Motor neuron (in vitro differentiated cells): ENCODE measurements at regions not wholly inside any gene's neighbourhood (a gene's known extent, or its start where the extent isn't known, plus 50 kb on each side); places are given as distances from the start of the nearest gene placed in this dataset.

Source experiments
- ATAC-seq, 8 experiments: fragments of 200-7000 bp; cut with Tn5 transposase; replicated peaks in 6 of 8; 2 replicates each; pipeline ENCODE4 v1.8.0; 2021; ENCODE audit warnings: mild to moderate bottlenecking in 8 of 8, moderate library complexity in 8 of 8
- H3K27ac ChIP-seq, 2 donors: fragments of 250-450 bp; sonication (Bioruptor Pico); 2 replicates each; pipeline ENCODE4 v1.9.0; 2021; ENCODE audit warnings: antibody characterized with exemption in 2 of 2, mild to moderate bottlenecking in 2 of 2, moderate library complexity in 1 of 2
- H3K4me1 ChIP-seq, 2 donors: fragments of 250-450 bp; sonication (Bioruptor Pico); replicated peaks in 1 of 2; 2 replicates each; pipeline ENCODE4 v1.6.1; 2021; ENCODE audit warnings: antibody characterized with exemption in 2 of 2, mild to moderate bottlenecking in 2 of 2, moderate library complexity in 1 of 2
- H3K4me3 ChIP-seq, 5 donors: fragments of 250-450 bp; sonication (Bioruptor Pico); 2 replicates each; pipeline ENCODE4 v1.9.0; 2021; ENCODE audit warnings: antibody characterized with exemption in 5 of 5, mild to moderate bottlenecking in 5 of 5, moderate library complexity in 4 of 5
- WGBS, 10 experiments: fragments of 450-650 bp; shearing (Covaris generic); methylation state at CpG; one replicate each; pipeline ENCODE4 v1.0.0; 2022; 5-methylcytosine and 5-hydroxymethylcytosine counted together
- in situ Hi-C, 9 experiments: fragments of 400-800 bp; cut with MboI; loops; one replicate each; pipeline ENCODE4 v1.15.0; 2021; ENCODE audit warnings: low sequenced_read_pairs in 9 of 9, low pct_unique_long_range_greater_than_20kb in 2 of 9; ENCODE audit not compliant: unreplicated experiment in 9 of 9

DNA sequence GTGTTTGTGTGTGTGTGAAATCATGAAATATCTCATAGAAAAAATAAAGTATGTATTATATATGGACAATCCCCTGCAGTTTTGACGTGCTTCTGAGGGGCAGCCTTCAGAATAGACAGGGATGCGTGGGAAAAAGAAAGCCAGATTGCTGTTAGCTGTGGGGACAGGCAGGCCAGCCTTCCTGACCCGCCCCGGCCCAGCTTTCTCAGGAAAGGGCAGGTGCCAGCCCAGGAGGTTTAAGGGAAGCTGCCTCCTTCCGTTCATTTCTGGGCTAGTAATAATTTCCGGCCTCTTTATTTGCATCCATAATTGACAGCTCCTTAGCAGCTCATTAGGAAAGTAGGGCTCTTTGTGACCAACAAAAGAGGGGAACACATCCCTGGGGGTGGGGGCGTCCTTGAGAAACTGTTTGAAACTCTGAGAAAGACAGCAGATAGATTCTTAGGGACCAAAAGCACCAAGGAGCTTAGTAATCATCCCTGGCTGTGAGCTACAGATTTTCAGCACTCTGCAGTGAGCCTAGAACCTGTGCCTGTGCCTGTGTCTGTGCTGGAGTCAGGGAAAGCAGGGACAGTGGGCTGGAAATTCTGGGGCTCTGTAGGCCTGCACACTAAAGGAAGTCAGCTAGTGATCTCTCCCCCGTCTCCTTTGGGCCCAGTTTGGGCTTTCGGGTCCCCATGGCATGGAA, 632.9 kb upstream of the CADM1 start:
- Histone ChIP-seq H3K4me1 (peaks cover 14 to 18% of the 10 kb centered on the region in 2 donors), H3K27ac (no peak overlapping the region), H3K4me3 (no peak overlapping the region)
- in situ Hi-C loops, result no loop called here
- 0 to 100% (median 37%) methylated on average over 1 to 7 of the region's 9 CpGs; no CpG with 5 or more reads in 2 of the 10 experiments for WGBS, 10 experiments
- no peak for ATAC-seq

DNA sequence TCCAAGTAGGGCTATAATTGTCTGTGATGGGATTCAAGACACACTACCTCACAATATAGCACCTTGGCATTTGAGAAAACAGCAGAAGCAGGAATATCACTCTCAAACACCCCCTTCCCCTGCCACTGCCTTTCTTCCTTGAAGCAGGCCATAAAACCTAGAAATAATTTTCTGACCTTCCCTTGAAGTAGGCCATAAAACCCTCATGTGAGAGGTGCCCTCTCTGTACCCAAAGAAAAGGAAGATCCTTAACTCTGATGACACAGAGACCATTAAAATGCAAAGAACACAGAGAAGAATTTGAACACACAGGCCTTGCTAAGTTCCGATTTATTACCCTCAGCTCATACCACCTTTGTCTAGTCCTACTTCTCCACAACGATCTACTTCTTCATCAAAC, 631.7 kb upstream of the CADM1 start:
- in situ Hi-C loops, result no loop called here
- ATAC-seq, result no peak

DNA sequence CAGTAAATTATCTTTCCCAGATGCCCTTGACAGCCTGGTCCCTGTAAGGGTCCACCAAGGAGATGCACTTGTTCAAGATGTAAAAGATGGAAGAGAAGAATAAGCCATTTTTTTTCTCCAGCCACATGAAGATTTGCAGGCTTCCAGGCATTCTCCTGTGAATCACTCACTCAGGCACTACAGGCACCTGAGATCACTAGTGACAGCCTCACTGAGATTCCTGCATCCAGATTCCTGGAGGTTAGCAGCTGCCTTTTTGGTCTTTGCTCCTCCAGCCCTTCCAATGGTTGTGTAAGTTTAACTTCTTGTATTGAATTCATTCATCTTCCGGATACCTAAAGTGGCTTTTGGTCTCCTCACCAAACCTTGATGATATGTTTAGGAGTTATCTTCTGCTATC, 630.2 kb upstream of the CADM1 start:
- Histone ChIP-seq H3K27ac (no peak overlapping the region), H3K4me1 (peaks cover 29 to 34% of the 10 kb centered on the region in 2 donors), H3K4me3 (no peak overlapping the region)
- in situ Hi-C loops, result no loop called here
- 0 to 100% (median 100%) methylated on average over 1 of the region's 1 CpG; no CpG with 5 or more reads in 3 of the 10 experiments for WGBS, 10 experiments
- no peak for ATAC-seq

More for the DNA sequence above, 631.7 kb upstream of the CADM1 start:
- Histone ChIP-seq H3K27ac (no peak overlapping the region), H3K4me3 (no peak overlapping the region), H3K4me1 (peaks cover 23 to 26% of the 10 kb centered on the region in 2 donors)
- WGBS, 10 experiments, result 0 to 92% (median 28%) methylated on average over 1 to 2 of the region's 2 CpGs; no CpG with 5 or more reads in 2 of the 10 experiments

DNA sequence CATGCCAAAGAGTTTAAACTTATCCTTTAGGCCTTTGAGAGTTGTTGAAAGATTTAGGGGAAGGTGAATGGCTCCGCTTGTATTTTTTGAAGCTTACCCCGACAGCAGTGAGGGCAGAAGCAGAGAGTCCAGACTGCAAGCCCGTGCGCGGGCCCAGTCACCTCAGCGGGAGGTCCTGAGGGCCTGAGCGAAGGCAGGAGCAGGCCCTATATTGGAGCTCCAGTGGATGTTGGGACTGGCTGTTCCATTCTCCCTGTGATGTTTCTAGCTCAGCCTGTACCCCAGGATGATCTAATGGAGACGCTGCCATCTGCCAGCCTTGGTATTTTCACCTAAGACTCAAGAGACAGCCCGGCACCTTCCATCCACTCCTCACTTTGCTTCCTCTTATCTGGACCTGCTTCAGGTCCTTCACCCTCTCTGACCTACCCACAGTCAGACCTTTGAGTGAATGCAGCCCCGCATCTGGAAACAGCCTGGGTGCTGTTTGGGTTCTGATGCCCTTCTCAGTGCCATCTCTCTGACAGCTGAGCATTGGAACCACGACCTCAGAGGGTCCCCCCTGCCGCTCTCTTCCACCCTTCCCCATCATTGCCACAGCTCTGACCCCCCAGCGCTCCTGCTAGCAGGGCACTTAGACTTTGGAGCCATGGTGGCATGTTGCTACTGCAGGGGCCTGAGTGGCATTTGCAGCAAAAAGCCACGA, 628.2 kb upstream of the CADM1 start:
- in situ Hi-C loops, result no loop called here

DNA sequence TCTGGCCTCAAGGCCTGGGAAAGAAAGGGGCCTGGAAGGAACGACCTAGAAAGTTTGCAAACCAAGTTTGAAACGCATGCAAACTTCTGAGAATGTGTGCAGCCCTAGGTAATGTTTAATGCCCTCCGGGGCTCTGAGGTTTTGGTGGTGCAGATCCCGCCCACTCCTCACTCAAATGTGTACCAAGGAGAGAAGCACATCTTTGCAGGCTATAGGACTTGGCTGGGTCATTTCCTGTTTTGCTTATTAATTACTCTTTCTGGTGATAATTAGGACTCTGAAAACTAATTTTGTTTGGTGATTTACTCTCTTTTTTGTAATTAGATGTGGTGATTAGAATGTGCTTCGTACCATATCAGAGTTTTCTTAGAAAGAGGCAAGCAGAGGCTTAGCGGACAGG, 625.9 kb upstream of the CADM1 start:
- H3K27ac ChIP-seq, result no peak overlapping the region
- peak in 2 of 8 experiments; percentile 21 to 31 for ATAC-seq

More for the DNA sequence above, 628.2 kb upstream of the CADM1 start:
- Histone ChIP-seq H3K27ac (no peak overlapping the region), H3K4me1 (peaks cover 26 to 34% of the 10 kb centered on the region in 2 donors), H3K4me3 (no peak overlapping the region)
- ATAC-seq, result no peak
- WGBS, 10 experiments, result 50 to 100% (median 87%) methylated on average over 1 to 9 of the region's 14 CpGs; no CpG with 5 or more reads in 3 of the 10 experiments

DNA sequence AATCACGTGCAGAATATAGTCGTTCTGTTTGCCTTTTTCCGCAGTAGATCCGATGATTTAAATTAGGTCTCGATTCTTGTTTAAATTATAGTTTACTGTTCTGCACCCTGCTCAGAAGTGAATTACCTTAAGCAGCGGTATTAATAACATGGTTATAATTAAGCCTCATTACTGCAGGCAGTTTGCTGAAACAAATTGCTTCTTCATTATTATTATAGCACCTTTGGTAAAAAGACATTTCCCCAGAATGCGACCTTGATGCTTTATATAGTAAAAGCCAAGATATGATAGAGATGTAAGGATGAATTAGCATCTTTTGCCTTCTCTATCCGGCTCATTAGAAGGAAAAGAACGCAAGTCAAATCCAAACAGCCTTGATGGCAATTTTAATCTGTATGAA, 625.2 kb upstream of the CADM1 start:
- no peak for ATAC-seq
- 26 to 100% (median 89%) methylated on average over 2 to 9 of the region's 9 CpGs; no CpG with 5 or more reads in 1 of the 10 experiments for WGBS, 10 experiments
- H3K4me1 ChIP-seq, result peaks cover 26 to 34% of the 10 kb centered on the region in 2 donors
- H3K4me3 ChIP-seq, result no peak overlapping the region
- no peak overlapping the region for H3K27ac ChIP-seq
- in situ Hi-C loops, result no loop called here

More for the DNA sequence above, 625.9 kb upstream of the CADM1 start:
- Histone ChIP-seq H3K4me3 (no peak overlapping the region), H3K4me1 (peaks cover 26 to 34% of the 10 kb centered on the region in 2 donors)
- 0 to 100% (median 39%) methylated on average over 1 to 5 of the region's 6 CpGs; no CpG with 5 or more reads in 1 of the 10 experiments for WGBS, 10 experiments
- in situ Hi-C loops, result no loop called here

DNA sequence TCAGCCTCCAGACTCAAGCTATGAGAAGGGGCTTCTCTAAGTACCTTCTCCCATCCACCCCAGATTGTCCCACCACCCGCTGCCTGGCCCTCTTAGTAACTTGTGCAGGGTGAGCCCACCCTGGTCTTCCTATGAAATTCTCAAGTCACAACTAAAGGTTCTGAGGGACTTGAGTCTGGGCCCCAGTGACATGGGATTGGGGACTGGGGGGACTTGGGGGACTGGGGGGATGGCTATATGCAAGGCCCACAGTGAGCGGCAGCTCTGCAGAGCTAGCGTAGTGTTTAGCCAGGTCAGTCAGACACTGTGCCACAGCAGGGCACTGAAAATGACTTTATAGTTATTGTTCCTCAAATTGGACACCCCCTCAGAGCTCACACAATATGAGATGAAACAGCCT, 622.3 kb upstream of the CADM1 start:
- no peak overlapping the region for H3K27ac ChIP-seq
- H3K4me3 ChIP-seq, result no peak overlapping the region
- no peak for ATAC-seq
- H3K4me1 ChIP-seq, result peaks cover 14% of the 10 kb centered on the region in 2 donors
- WGBS, 10 experiments, result 100% methylated on average over 2 of the region's 3 CpGs; no CpG with 5 or more reads in 9 of the 10 experiments
- in situ Hi-C loops, result no loop called here

DNA sequence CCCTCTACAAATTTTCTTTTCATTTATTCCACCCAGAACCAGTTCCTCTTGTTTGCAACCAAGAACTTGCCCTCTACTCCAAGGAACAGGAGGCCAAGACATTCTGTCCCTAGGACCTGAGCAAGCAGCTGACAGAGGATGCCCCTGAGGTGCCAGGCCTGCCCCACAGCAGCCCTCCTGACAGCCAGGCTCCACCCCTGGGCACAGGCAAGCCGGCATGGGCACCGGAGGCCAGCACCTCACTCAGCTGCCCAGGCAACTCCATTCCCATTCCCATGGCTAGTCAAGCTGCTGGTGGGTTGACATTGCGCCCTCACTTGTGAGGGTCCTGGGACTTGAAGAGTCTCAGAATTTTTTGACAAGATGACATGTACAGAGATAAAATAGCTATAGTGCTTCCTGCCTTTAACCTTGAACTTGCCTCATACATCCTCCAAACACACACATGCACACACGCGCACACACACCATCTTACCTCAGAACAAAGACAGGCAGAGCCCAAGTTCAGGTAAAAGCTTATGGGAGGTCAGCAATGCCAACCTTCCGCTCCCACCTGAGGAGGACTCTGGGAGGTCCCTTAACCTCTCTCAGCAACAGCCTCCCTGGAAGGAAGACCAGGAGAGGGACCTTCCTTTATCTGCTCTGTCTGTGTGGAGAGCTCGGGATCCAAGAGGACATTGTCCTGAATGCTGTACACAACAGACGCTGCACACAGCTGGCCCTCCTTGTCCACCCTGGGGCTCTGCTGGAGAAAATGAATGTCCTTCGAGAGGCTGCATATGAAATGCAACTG, 620.9 kb upstream of the CADM1 start:
- H3K4me3 ChIP-seq, result no peak overlapping the region
- ATAC-seq, result no peak
- WGBS, 10 experiments, result 20 to 98% (median 83%) methylated on average over 1 to 7 of the region's 9 CpGs; no CpG with 5 or more reads in 1 of the 10 experiments
- peaks cover 3 to 6% of the 10 kb centered on the region in 2 donors for H3K4me1 ChIP-seq
- H3K27ac ChIP-seq, result no peak overlapping the region
- in situ Hi-C loops, result no loop called here

DNA sequence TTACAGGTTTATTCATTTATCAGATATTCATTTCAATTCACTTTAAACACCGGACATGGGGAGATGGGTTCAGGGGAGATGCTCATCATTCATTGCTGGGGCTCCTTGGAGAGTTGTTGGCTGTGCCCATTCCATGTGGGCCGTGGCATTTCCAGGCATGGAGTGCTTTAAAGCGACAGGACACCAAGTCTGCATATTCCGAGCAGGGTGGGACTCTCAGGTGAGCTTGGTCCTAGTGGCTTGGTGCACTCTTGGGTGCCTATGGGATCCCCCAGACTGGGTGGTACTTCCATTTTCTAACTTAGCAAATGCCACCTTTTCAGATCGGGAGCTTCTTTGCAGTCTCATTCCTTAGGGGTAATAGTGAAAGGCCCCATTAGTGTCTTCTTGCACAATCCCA, 619.5 kb upstream of the CADM1 start:
- H3K4me3 ChIP-seq, result no peak overlapping the region
- H3K4me1 ChIP-seq, result peaks cover 0 to 2% of the 10 kb centered on the region in 2 donors
- no peak for ATAC-seq
- WGBS, 10 experiments, result 14 to 100% (median 80%) methylated on average over 1 to 4 of the region's 5 CpGs; no CpG with 5 or more reads in 3 of the 10 experiments
- in situ Hi-C loops, result no loop called here
- no peak overlapping the region for H3K27ac ChIP-seq

DNA sequence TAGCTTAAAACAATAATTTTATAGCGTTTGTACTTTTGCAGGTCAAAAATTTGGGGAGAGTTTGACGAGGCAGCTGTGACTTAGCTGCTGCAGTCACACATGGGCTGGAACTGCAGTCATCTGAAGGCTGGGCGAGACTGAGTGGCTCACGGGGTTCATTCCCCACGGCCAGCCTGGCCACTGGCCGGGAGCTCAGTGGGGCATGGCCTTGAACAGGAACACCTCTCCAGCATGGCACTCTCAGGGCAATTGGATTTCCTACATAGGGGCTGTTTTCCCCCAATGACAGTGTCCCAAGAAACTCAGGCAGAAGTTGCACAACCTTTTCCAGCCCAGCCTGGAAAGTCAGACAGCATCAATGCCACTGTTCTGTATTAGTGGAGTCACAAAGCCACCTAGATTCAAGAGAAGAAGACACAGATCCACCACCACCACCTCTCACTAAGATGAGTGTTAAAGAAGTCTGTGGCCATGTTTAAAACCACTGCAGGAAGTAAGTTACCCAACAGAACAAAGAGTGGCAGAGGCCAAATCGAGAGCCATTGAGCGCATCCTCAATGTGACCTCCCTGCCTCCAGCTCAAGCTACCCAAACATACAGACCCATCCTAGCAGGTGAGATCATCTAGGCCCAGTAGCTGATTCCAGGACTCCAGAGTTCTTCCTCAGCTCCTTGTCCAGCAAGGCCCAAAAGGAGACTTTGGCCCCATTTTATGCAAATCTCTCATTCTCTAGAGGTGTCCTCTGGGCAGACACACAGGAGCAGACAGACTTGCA, 618.7 kb upstream of the CADM1 start:
- ATAC-seq, result no peak
- 0 to 92% (median 69%) methylated on average over 1 to 8 of the region's 8 CpGs; no CpG with 5 or more reads in 1 of the 10 experiments for WGBS, 10 experiments
- Histone ChIP-seq H3K4me3 (no peak overlapping the region), H3K27ac (no peak overlapping the region), H3K4me1 (no peaks in the 10 kb centered on the region)
- in situ Hi-C loops, result no loop called here

DNA sequence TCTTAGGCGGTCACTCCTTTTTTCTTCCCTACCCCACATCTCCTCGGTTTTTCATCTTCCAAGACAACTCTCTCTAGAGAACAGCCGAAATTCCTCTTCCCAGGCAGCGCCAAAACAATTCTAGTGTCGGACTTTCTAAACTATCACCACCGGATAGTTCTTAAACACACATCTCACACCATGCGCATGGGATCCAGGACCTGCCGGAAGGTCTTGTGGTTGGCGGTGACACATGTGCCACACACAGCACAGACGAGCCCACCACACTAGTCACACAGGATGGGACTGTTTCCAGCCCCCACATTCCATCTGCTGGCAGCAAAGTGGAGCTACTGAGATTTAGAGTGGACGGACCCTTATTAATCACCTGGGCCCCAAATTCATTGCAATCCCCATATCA, 614.9 kb upstream of the CADM1 start:
- no peak for ATAC-seq
- no peak overlapping the region for H3K4me3 ChIP-seq
- 0 to 100% (median 94%) methylated on average over 1 to 9 of the region's 11 CpGs; no CpG with 5 or more reads in 1 of the 10 experiments for WGBS, 10 experiments
- H3K27ac ChIP-seq, result no peak overlapping the region
- peaks cover 0 to 3% of the 10 kb centered on the region in 2 donors for H3K4me1 ChIP-seq
- in situ Hi-C loops, result no loop called here

DNA sequence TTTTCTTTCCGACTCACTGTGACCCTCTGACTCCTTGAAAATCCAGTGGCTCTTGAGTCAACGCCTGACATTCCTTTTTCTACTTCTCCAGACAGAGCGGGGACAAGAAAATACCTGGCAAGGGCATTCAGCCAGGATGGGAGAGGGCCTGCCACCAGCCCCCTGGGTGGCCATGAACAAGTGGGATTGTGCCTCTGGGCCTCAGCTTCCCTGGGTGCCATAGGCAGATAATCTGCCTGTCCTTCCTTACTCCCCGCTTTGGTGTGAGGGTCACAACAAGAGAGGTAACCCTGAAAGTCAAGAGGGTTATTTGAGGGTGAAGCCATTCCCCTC, 613.9 kb upstream of the CADM1 start:
- Histone ChIP-seq H3K27ac (no peak overlapping the region), H3K4me1 (peaks cover 1 to 3% of the 10 kb centered on the region in 2 donors), H3K4me3 (no peak overlapping the region)
- 20 to 100% (median 94%) methylated on average over 1 to 3 of the region's 4 CpGs; no CpG with 5 or more reads in 4 of the 10 experiments for WGBS, 10 experiments
- in situ Hi-C loops, result no loop called here
- ATAC-seq, result no peak
